NB4 (cell line): ENCODE measurements at regions not wholly inside any gene's neighbourhood (a gene's known extent, or its start where the extent isn't known, plus 50 kb on each side); places are given as distances from the start of the nearest gene placed in this dataset.

ENCODE experiments used
- DNase-seq: peaks from one replicate; pipeline ENCODE4 v3.0.0; 2010; ENCODE audit warnings: low read depth
- H3K4me3 ChIP-seq: one replicate; pipeline ENCODE4 v1.5.1; 2011; ENCODE audit warnings: mild to moderate bottlenecking, low read depth, low read length, moderate library complexity
- CTCF ChIP-seq: IDR thresholded peaks from one replicate; pipeline ENCODE4 v1.5.1; 2012; ENCODE audit warnings: low read depth, low read length
- MAX ChIP-seq: IDR thresholded peaks from 2 replicates; pipeline ENCODE4 v1.6.1; 2011; ENCODE audit warnings: low read depth, low read length
- MYC ChIP-seq: IDR thresholded peaks from 2 replicates; pipeline ENCODE4 v1.6.1; 2011; ENCODE audit warnings: low read depth, low read length
- POLR2A ChIP-seq: IDR thresholded peaks from 2 replicates; pipeline ENCODE4 v1.6.1; 2011; ENCODE audit warnings: mild to moderate bottlenecking; ENCODE audit not compliant: insufficient read length; ENCODE audit errors: extremely low read depth

GRCh38 chr10:128302808-128303207, 176.6 kb upstream of the MKI67 start:
- H3K4me3 ChIP-seq, result no peak overlapping the region
- TF ChIP-seq MYC (no peak), POLR2A (no peak)
- no peak for DNase-seq

- H3K4me3 ChIP-seq, result no peak overlapping the region
- no peak for DNase-seq
- TF ChIP-seq CTCF, result no peak
- no peak for TF ChIP-seq MYC
- TF ChIP-seq POLR2A, result no peak
- TF ChIP-seq MAX, result no peak
Observed at GRCh38 chr10:128304271-128304670, 178.0 kb upstream of the MKI67 start.

GRCh38 chr10:128305601-128306345, 179.6 kb upstream of the MKI67 start:
- H3K4me3 ChIP-seq, result no peak overlapping the region
- TF ChIP-seq MYC (no peak), POLR2A (no peak), MAX (no peak), CTCF (no peak)
- DNase-seq, result no peak

GRCh38 chr10:128306535-128306934, 180.3 kb upstream of the MKI67 start:
- TF ChIP-seq MAX (no peak), MYC (no peak), CTCF (no peak), POLR2A (no peak)
- no peak for DNase-seq
- H3K4me3 ChIP-seq, result no peak overlapping the region

- no peak for TF ChIP-seq CTCF
- TF ChIP-seq POLR2A, result no peak
- no peak for TF ChIP-seq MYC
- TF ChIP-seq MAX, result no peak
- no peak overlapping the region for H3K4me3 ChIP-seq
- DNase-seq, result no peak
Observed at GRCh38 chr10:128306966-128307365, 180.7 kb upstream of the MKI67 start.

- no peak overlapping the region for H3K4me3 ChIP-seq
- no peak for DNase-seq
- TF ChIP-seq MAX (no peak), MYC (no peak), CTCF (no peak), POLR2A (no peak)
Observed at GRCh38 chr10:128307820-128308219, 181.6 kb upstream of the MKI67 start.
